GM12878 (cell line): ENCODE measurements at regions not wholly inside any gene's neighbourhood (a gene's known extent, or its start where the extent isn't known, plus 50 kb on each side); places are given as distances from the start of the nearest gene placed in this dataset.

ENCODE experiments used
- ATAC-seq: fragments of 200-7000 bp; cut with Tn5 transposase; 3 replicates; pipeline ENCODE4 v1.9.1; 2020; ENCODE audit warnings: mild to moderate bottlenecking, moderate library complexity
- BruUV-seq: library from RNA; stranded (reverse); fragments of 400-500 nt; replicated peaks from 2 replicates; lab custom pipeline; 2021; lab: Mats Ljungman, UMichigan
- CTCF ChIA-PET: fragments of 300-600 bp; sonication (Branson Sonifier 250); formaldehyde crosslinking; extraction: SDS; loops from one replicate; lab custom pipeline; 2021; ENCODE audit warnings: inconsistent platforms; lab: Yijun Ruan, JAX
- POLR2A ChIA-PET: fragments of 350-600 bp; formaldehyde crosslinking; extraction: SDS; loops from one replicate; lab custom pipeline; 2021; ENCODE audit warnings: inconsistent platforms; lab: Charles Lee
- RAD21 ChIA-PET: fragments of 300-600 bp; sonication (Branson Sonifier 250); formaldehyde crosslinking; loops from one replicate; lab custom pipeline; 2023; ENCODE audit warnings: antibody characterized with exemption; ENCODE audit not compliant: unreplicated experiment; lab: Charles Lee
- SMC1A ChIA-PET: fragments of 300-600 bp; sonication (Branson Sonifier 250); formaldehyde crosslinking; loops from one replicate; lab custom pipeline; 2023; ENCODE audit not compliant: unreplicated experiment, uncharacterized antibody; lab: Charles Lee
- DNase-seq: peaks from one replicate; pipeline ENCODE4 v3.0.0-alpha.2; 2011; ENCODE audit warnings: low read depth, low spot score
- FAIRE-seq: peaks from 3 replicates; lab custom pipeline; 2011; peaks lifted over from hg19 to GRCh38; lab: Jason Lieb, UNC
- H2AFZ ChIP-seq: 2 replicates; pipeline ENCODE4 v1.6.0; 2011; ENCODE audit warnings: low read depth, low read length, control low read depth; ENCODE audit not compliant: control insufficient read depth
- H3K27ac ChIP-seq: 2 replicates; pipeline ENCODE4 v1.5.1; 2011; ENCODE audit warnings: control low read depth; ENCODE audit not compliant: control insufficient read depth, insufficient read depth
- H3K27me3 ChIP-seq, 2 experiments: replicated peaks in 1 of 2; 2 replicates each; pipeline versions ENCODE4 v1.6.0 to v1.6.1; 2011; ENCODE audit warnings: low read length in 1 of 2; ENCODE audit not compliant: control insufficient read depth in 2 of 2, insufficient read depth in 2 of 2
- H3K36me3 ChIP-seq, 2 experiments: 2 replicates each; pipeline ENCODE4 v1.5.1; 2011; ENCODE audit warnings: low read length in 1 of 2; ENCODE audit not compliant: control insufficient read depth in 2 of 2, insufficient read depth in 2 of 2
- H3K4me1 ChIP-seq: 2 replicates; pipeline ENCODE4 v1.6.1; 2011; ENCODE audit warnings: mild to moderate bottlenecking, low read length, moderate library complexity, mixed read lengths; ENCODE audit not compliant: control insufficient read depth, insufficient read depth
- H3K4me2 ChIP-seq: 2 replicates; pipeline ENCODE4 v1.6.0; 2011; ENCODE audit warnings: control low read depth; ENCODE audit not compliant: control insufficient read depth, insufficient read depth
- H3K4me3 ChIP-seq: fragments of 200-600 bp; sonication (generic); 2 replicates; pipeline ENCODE4 v1.5.1; 2016
- H3K79me2 ChIP-seq: 2 replicates; pipeline ENCODE4 v1.6.0; 2011; ENCODE audit warnings: low read length; ENCODE audit not compliant: control insufficient read depth, insufficient read depth
- H3K9ac ChIP-seq: 2 replicates; pipeline ENCODE4 v1.8.0; 2011; ENCODE audit warnings: low read length, control low read depth, mixed read lengths; ENCODE audit not compliant: control insufficient read depth, insufficient read depth
- H3K9me3 ChIP-seq: replicated peaks from 3 replicates; pipeline ENCODE4 v1.5.1; 2011; ENCODE audit warnings: mild to moderate bottlenecking, low read length; ENCODE audit not compliant: control insufficient read depth, insufficient read depth
- H4K20me1 ChIP-seq: 2 replicates; pipeline ENCODE4 v1.6.0; 2011; ENCODE audit not compliant: control insufficient read depth, insufficient read depth
- MEF2A ChIP-seq: IDR thresholded peaks from 2 replicates; pipeline ENCODE4 v1.6.1; 2011; ENCODE audit warnings: low read depth, mild to moderate bottlenecking, low read length, moderate library complexity; ENCODE audit not compliant: insufficient read depth
- RB1 ChIP-seq: fragments of 450-650 bp; formaldehyde crosslinking; IDR thresholded peaks from 2 replicates; pipeline ENCODE4 v1.6.1; 2017; ENCODE audit warnings: mild to moderate bottlenecking, borderline replicate concordance
- SIX5 ChIP-seq: IDR thresholded peaks from 2 replicates; pipeline ENCODE4 v1.6.1; 2011; ENCODE audit warnings: mild to moderate bottlenecking, low read depth, low read length, moderate library complexity; ENCODE audit not compliant: severe bottlenecking
- WGBS: methylation state at CpG from one replicate; pipeline ENCODE4 v1.1.6; 2016; ENCODE audit warnings: low lambda C conversion rate; ENCODE audit not compliant: insufficient replicate concordance, insufficient coverage; ENCODE audit errors: missing lambda C conversion rate; 5-methylcytosine and 5-hydroxymethylcytosine counted together
- in situ Hi-C: fragments of 300-500 bp; cut with MboI; formaldehyde crosslinking; loops from 9 replicates; pipeline ENCODE4 v1.14.3; 2018; ENCODE audit warnings: mixed read lengths
- intact Hi-C: fragments of 100-400 bp; cut with micrococcal nuclease; formaldehyde crosslinking; loops from one replicate; pipeline ENCODE4 v1.14.2; 2022; ENCODE audit not compliant: unreplicated experiment
- TF ChIP-seq, protein P1 (sequence below): IDR thresholded peaks from 2 replicates; pipeline ENCODE4 v1.6.1; 2012; ENCODE audit warnings: mild to moderate bottlenecking, low read depth, low read length
- TF ChIP-seq, protein P2 (sequence below): fragments of 450-650 bp; formaldehyde crosslinking; IDR thresholded peaks from 2 replicates; pipeline ENCODE4 v1.5.0; 2022; ENCODE audit warnings: mild to moderate bottlenecking, missing genetic modification characterization

DNA sequence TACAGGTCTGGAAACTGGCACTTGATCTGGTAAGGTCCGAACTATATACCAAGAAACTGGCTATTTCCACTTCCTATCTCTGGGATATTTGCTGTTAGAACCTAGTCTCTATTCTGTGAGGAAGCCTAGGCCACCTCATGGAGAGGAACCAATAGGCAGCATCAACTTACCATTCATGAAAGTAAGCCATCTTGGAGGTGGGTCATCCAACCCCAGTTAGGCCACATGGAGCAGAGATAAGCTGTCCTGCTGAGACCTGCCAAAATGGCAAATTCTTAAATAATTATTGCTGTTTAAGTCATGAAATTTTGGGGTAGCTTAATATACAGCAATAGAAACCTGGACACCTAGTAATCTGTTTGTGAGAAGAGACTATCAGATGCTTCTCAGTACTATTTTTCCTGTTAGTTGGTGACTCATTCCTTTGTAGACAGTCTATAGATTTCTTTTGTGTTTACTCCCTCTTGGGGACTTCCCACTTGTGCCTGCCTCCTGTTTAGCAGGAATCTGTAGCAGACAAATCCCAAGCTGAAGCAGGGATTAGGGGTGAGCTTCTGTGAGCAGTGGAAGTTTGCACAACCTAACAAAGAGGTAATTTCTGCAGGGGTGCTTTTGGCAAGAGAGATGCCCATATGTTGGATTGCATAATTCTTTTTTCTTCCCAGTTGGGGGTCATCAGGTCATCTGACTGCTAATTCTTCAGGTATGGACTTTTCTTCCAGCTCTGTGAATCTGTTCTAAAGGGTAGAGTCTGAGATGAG, 136.8 kb downstream of the IGF1 start:
- H3K4me1 ChIP-seq: no peaks in the 10 kb centered on the region
- RAD21 ChIA-PET: no interaction called here
- H3K4me3 ChIP-seq: no peak overlapping the region
- intact Hi-C loops: no loop called here
- CTCF ChIA-PET: interaction anchor here (0.8 kb wide), 1 partner anchor 141 kb away, joined by 3 read pairs; no protein-coding TSS in a partner anchor
- no peaks in the 10 kb centered on the region for H3K36me3 ChIP-seq
- ATAC-seq (no peak), DNase-seq (no peak), FAIRE-seq (no peak)
- POLR2A ChIA-PET: no interaction called here
- H2AFZ ChIP-seq: no peak overlapping the region
- 35% methylated on average over 1 of the region's 1 CpG for WGBS
- SMC1A ChIA-PET: no interaction called here
- no peaks in the 10 kb centered on the region; the same call in 2 of the 3 replicates for H3K9me3 ChIP-seq
- no peak overlapping the region for H3K27ac ChIP-seq
- no peaks in the 10 kb centered on the region for H3K27me3 ChIP-seq
- H4K20me1 ChIP-seq: no peaks in the 10 kb centered on the region
- in situ Hi-C loops: no loop called here
- TF ChIP-seq RB1: no peak
- TF ChIP-seq SIX5: no peak
- TF ChIP-seq, protein P1, sequence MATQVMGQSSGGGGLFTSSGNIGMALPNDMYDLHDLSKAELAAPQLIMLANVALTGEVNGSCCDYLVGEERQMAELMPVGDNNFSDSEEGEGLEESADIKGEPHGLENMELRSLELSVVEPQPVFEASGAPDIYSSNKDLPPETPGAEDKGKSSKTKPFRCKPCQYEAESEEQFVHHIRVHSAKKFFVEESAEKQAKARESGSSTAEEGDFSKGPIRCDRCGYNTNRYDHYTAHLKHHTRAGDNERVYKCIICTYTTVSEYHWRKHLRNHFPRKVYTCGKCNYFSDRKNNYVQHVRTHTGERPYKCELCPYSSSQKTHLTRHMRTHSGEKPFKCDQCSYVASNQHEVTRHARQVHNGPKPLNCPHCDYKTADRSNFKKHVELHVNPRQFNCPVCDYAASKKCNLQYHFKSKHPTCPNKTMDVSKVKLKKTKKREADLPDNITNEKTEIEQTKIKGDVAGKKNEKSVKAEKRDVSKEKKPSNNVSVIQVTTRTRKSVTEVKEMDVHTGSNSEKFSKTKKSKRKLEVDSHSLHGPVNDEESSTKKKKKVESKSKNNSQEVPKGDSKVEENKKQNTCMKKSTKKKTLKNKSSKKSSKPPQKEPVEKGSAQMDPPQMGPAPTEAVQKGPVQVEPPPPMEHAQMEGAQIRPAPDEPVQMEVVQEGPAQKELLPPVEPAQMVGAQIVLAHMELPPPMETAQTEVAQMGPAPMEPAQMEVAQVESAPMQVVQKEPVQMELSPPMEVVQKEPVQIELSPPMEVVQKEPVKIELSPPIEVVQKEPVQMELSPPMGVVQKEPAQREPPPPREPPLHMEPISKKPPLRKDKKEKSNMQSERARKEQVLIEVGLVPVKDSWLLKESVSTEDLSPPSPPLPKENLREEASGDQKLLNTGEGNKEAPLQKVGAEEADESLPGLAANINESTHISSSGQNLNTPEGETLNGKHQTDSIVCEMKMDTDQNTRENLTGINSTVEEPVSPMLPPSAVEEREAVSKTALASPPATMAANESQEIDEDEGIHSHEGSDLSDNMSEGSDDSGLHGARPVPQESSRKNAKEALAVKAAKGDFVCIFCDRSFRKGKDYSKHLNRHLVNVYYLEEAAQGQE: no peak
- TF ChIP-seq, protein P2, sequence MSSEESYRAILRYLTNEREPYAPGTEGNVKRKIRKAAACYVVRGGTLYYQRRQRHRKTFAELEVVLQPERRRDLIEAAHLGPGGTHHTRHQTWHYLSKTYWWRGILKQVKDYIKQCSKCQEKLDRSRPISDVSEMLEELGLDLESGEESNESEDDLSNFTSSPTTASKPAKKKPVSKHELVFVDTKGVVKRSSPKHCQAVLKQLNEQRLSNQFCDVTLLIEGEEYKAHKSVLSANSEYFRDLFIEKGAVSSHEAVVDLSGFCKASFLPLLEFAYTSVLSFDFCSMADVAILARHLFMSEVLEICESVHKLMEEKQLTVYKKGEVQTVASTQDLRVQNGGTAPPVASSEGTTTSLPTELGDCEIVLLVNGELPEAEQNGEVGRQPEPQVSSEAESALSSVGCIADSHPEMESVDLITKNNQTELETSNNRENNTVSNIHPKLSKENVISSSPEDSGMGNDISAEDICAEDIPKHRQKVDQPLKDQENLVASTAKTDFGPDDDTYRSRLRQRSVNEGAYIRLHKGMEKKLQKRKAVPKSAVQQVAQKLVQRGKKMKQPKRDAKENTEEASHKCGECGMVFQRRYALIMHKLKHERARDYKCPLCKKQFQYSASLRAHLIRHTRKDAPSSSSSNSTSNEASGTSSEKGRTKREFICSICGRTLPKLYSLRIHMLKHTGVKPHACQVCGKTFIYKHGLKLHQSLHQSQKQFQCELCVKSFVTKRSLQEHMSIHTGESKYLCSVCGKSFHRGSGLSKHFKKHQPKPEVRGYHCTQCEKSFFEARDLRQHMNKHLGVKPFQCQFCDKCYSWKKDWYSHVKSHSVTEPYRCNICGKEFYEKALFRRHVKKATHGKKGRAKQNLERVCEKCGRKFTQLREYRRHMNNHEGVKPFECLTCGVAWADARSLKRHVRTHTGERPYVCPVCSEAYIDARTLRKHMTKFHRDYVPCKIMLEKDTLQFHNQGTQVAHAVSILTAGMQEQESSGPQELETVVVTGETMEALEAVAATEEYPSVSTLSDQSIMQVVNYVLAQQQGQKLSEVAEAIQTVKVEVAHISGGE: no peak
- TF ChIP-seq MEF2A: no peak
- H3K79me2 ChIP-seq: no peaks in the 10 kb centered on the region
- BruUV-seq: no TSS peak
- no peak overlapping the region for H3K9ac ChIP-seq
- H3K4me2 ChIP-seq: no peak overlapping the region
